GM12872 (cell line): ENCODE measurements at regions not wholly inside any gene's neighbourhood (a gene's known extent, or its start where the extent isn't known, plus 50 kb on each side); places are given as distances from the start of the nearest gene placed in this dataset.

Experiments
- TF ChIP-seq, protein P1 (sequence below): IDR thresholded peaks from 3 replicates; pipeline ENCODE4 v1.5.1; 2011; ENCODE audit warnings: low read depth, mild to moderate bottlenecking, low read length, moderate library complexity; ENCODE audit not compliant: insufficient read depth

DNA sequence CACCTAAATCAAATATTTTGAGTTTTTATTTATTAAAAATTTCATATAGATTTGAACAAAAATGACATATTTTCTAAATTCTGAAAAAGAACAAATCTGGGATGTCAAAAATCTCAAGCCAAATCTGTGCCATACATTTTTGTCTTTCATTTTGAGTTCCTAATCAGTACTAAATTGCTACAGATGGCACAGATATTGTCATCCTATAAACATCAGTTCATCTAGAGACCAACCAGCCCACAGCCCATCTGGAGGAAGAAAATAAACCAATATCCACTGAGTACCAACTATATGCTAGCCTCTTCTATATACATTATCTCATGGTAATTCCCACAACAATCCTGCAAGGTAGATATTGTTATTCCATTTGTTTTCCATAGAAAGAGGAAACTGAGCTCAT, 156.8 kb upstream of the ATP1B1 start:
- TF ChIP-seq, protein P1, sequence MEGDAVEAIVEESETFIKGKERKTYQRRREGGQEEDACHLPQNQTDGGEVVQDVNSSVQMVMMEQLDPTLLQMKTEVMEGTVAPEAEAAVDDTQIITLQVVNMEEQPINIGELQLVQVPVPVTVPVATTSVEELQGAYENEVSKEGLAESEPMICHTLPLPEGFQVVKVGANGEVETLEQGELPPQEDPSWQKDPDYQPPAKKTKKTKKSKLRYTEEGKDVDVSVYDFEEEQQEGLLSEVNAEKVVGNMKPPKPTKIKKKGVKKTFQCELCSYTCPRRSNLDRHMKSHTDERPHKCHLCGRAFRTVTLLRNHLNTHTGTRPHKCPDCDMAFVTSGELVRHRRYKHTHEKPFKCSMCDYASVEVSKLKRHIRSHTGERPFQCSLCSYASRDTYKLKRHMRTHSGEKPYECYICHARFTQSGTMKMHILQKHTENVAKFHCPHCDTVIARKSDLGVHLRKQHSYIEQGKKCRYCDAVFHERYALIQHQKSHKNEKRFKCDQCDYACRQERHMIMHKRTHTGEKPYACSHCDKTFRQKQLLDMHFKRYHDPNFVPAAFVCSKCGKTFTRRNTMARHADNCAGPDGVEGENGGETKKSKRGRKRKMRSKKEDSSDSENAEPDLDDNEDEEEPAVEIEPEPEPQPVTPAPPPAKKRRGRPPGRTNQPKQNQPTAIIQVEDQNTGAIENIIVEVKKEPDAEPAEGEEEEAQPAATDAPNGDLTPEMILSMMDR: no peak

DNA sequence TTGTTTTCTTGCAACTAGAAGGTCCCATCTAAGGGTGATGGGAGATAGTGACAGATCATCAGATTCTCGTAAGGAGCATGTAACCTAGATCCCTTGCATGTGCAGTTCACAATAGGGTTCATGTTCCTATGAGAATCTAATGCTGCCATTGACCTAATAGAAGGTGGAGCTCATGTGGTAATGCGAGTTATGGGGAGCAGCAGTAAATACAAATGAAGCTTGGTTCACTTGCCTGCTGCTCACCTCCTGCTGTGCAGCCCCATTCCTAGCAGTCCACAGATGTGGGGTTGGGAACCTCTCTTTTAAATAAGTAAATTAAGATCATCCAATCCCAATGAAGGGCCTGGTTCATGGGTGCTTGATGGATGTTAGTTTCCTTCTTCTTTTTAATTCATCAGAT, 148.7 kb upstream of the ATP1B1 start:
- TF ChIP-seq, protein P1: no peak

DNA sequence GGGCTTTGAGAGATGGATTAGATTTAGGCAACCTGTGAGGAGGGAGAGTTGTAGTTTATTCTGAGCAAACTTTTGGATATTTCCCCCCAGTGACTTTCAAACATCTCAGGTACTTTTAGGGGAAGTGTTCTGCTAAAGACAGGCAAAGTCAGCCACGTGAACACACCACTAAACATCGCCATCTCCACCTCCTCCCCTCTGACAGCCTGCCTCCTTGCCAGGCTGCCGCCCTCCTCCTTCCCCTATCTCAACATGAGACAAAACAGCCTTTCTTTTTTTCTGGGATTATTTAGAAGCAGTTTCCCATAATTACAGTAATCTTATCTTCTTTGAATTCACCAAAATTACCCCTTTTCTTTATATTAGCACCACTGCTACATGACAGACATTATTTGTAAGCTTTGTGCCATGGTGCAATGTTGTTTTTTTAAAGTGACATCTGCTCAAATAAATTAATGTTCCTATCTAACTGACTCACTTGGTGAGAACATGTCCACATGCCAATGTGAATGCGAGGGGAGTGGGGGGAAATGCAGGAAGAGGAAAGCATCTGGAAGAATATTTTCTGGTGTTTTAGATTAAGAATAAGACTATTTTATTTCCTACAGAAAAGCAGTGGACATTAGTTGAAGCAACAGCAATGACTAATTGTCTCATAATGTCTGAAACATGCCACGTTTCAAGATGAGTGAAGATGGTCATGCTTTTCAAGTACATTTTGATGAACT, 147.8 kb upstream of the ATP1B1 start:
- TF ChIP-seq, protein P1: no peak

DNA sequence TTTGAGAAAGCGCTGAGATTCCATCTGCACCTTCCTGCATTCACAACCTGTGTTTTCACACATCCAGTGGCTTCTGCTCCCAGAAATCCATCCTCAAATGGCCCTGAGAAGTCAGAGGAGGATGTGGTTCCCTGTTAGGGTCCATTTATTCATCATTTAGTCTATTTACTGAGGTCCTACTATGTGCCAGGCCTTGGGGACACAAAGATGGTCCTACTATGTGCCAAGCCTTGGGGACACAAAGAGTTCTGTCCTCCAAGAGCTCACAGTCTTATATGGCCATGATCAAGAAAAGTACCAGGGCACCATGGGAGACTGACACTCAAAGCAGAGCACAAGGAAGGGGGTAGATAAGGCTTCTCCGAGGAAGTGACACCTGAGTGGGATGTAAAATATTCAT, 147.1 kb upstream of the ATP1B1 start:
- TF ChIP-seq, protein P1: no peak

DNA sequence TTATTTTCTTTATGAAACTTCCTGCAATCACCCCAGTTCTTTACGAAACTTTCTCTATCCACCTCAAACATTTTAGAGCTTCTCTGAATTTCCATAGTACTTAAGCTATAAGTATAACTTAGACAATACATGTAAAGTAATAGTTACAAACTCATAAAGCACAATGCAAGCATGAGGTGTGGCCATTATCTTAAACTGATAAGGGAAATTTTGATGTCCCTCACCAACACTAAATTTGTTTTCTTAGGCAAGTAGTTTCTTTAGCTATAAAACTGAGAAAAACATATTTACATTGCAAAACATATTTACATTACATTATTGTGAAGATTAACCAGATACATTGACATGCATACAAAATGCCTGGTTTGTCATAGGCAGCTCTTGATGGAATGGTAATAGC, 146.4 kb upstream of the ATP1B1 start:
- TF ChIP-seq, protein P1: no peak

DNA sequence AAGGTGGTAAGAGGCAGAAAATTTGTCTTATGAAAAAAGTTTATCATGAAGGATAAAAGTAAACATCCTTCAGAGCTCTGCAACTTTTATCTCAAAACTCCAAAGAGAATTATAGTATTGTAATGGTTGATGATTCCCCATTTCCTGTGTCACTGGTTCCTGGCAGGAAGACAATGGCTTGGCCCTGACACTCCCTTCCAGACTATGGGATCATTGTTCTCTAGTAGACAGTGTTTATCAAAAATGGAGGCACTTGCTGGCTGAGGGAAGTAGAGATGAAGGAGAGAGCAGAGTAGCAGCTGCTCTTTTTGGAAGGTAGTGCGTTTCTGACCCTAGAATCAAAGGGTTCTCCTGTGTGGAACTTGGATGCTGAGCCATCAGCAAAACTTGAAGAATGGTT, 145.9 kb upstream of the ATP1B1 start:
- TF ChIP-seq, protein P1: no peak

DNA sequence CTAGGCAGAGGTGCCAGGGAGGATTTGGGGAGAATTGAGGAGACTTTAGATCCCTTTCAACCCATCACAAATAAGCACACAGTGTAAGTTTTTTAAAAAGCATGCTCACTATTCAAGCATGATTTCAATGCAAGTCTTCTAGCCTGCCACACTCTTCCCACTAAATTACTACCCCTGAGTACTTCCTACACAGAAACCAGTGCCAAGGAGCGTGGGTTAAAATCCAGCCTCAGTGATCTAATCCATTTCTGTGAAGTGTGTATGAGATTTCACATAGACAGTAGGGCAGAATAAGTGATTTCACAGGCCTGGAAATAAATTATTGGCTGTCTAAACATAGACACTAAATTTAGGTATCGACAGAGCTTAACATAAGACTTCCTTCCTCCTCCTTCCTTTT, 142.9 kb upstream of the ATP1B1 start:
- TF ChIP-seq, protein P1: no peak

DNA sequence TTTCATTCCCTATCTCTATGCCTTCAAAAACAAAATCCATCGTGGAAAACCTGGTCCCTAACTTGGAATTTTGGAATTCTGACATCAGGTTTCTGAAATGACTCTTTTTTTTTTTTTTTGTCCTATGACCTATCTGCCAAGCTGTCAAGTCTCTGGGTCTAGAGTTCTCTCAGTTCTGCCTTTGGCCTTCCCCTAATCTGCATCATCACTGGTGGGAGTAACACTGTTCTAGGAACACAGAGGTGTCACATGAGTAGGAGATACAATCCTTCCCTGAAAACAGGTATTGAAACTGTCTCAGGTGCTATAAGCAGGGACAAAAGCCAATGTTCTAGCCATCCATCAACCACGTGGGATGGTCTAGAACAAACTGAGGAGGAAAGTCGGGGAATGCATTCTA, 142.0 kb upstream of the ATP1B1 start:
- TF ChIP-seq, protein P1: no peak
